Choroid plexus epithelial cell (primary cell): ENCODE measurements at regions not wholly inside any gene's neighbourhood (a gene's known extent, or its start where the extent isn't known, plus 50 kb on each side); places are given as distances from the start of the nearest gene placed in this dataset.

ENCODE experiments used
- DNase-seq: peaks from one replicate; pipeline ENCODE4 v3.0.0-alpha.2; 2010; ENCODE audit warnings: low read depth
- H3K4me3 ChIP-seq: 2 replicates; pipeline ENCODE4 v1.5.1; 2011; ENCODE audit warnings: low read depth, mild to moderate bottlenecking, control low read depth, low read length, moderate library complexity
- TF ChIP-seq, protein P1 (sequence below): conservative IDR thresholded peaks from 2 replicates; pipeline ENCODE4 v1.5.1; 2011; ENCODE audit warnings: low read depth, mild to moderate bottlenecking, control low read depth, inconsistent platforms, low read length, moderate library complexity

DNA sequence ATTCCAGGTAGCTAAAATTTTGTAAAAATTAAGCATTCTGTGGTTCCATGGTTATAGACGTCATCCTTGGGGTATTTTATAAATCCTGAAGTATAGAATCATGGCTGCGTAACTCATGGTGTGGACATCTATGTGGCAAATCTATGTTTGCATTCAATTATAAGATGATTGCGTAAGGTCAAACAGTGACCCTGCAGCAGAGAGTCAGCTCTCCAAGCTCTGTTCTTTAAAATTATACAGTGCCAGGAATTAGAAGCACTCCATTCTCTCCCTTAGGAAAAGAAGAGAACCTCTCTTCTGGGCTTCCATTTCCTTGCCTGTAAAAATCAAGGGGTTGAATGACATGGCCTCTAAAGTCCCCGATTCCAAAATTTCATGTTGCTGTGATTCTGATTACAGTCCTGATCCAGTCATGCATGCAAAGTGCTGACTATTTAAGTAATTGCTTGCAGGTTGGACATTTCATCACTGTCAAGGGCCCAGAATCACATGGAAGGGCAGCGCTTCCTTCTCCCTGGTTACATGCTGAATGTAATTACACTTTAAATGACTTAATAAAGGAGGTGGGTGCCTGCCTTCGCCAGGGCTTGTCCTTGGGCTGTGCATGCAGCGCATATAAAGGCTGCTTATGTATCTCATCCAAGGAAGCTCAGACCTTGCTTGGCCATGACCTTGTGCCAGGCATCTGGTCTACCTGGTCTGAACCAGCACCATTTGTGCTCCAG is 550.7 kb downstream of the TYW1 start:
- TF ChIP-seq, protein P1, sequence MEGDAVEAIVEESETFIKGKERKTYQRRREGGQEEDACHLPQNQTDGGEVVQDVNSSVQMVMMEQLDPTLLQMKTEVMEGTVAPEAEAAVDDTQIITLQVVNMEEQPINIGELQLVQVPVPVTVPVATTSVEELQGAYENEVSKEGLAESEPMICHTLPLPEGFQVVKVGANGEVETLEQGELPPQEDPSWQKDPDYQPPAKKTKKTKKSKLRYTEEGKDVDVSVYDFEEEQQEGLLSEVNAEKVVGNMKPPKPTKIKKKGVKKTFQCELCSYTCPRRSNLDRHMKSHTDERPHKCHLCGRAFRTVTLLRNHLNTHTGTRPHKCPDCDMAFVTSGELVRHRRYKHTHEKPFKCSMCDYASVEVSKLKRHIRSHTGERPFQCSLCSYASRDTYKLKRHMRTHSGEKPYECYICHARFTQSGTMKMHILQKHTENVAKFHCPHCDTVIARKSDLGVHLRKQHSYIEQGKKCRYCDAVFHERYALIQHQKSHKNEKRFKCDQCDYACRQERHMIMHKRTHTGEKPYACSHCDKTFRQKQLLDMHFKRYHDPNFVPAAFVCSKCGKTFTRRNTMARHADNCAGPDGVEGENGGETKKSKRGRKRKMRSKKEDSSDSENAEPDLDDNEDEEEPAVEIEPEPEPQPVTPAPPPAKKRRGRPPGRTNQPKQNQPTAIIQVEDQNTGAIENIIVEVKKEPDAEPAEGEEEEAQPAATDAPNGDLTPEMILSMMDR = no peak
- H3K4me3 ChIP-seq = no peak overlapping the region
- no peak for DNase-seq

DNA sequence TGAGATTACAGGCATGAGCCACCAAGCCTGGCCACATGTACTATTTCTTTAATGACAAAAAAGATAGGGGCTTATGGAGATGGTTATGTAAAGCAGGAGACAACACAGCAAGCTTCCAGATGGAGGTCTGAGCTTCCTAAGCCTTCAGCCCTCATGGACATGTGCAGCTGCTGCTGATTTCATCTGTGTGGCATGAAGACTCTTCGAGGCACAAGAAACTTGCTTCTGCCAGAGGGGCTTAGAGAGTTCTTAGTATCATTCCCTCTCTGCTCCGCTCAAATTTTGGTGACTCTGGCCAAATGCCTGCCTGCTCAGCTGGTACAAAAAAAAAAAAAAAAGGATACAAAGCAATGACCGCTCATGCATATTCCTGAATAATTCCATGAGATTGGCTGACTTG is 552.5 kb downstream of the TYW1 start:
- no peak for DNase-seq
- TF ChIP-seq, protein P1 = no peak
- no peak overlapping the region for H3K4me3 ChIP-seq

DNA sequence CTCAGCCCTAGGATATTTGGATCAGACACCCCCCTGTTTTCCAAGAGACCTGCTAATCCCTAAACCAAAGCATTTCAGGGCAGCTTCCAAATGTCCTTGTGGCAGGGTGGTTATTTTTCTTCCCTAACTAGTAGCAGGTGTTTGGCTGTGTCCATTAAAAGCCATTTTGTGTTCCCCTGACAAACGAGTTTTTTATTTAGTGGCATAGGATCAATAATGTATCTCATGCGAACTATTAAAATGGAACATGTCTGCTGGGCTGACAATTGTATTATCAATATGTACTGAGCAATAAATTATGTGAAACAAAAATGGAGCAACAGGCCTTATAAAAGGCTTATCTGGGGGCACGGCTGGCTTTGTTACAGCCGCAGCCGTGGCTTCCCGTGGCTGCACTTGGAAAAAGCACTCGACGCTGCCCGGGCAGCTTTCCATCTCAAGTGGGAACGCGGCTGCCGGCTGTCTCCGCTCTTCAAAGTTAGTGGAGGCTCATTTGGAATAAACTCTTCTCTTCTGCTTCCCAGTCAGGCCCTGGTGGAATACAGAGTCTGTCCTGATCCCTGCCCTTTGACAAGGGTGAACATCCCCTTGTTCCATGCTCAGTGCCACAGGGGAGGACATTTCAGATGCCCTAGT is 554.3 kb downstream of the TYW1 start:
- no peak overlapping the region for H3K4me3 ChIP-seq
- TF ChIP-seq, protein P1 = no peak
- DNase-seq = no peak

DNA sequence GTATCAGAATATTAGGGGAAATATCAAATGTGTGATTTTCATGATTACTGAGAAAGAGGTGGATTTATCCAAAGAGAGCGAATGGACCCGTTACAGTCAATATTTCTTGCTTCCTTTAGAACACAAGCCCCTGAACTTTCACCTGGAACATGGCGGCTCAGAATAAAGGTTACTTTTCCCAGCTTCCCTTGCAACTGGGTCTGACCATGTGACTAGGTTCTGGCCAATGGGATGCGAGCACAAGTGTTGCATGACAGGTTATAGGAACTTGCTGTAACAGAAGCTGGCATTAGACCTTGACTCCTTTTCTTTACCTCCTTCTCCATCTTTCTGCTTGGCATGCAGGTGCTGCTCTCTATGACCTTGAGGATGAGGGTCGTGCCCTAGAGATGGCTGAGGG is 556.1 kb downstream of the TYW1 start:
- TF ChIP-seq, protein P1 = no peak
- no peak overlapping the region for H3K4me3 ChIP-seq
- DNase-seq = no peak

DNA sequence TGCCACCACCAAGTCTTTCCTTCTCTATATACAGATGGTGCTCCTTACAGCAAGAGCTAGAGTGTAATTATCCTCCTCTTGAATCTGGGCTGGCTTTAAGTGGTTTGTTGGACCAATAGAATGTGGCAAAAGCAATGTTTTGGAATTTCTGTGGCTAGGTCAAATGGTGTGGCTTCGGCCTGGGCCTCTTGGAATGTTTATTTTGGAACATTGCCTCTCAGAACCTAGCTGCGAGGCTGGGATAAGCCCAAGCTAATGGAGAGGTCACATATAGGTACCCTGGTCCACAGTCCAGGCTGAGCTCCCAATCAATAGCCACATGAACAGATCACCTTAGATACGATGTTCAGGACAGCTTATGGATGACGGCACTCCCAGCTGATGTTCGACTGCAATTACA is 556.7 kb downstream of the TYW1 start:
- TF ChIP-seq, protein P1 = no peak
- no peak for DNase-seq
- H3K4me3 ChIP-seq = no peak overlapping the region

DNA sequence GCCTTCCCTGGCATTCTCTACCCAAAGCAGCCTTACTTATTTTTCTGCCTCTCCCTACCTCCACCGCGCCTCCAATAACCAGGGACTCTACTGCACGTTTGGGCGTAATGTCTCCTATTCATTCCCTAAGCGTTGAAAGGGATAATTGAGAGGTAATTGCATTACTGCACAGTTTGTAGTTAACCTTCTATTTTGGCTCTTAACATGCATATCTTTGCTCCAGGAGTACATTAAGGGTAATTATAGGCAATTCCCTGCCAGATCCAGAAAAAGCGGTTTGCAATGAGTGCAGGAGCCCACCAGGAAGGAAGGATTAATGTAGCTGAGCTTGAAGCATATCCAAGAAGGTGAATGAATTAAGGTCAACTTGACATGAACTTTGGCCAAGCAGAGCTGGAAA is 558.4 kb downstream of the TYW1 start:
- no peak overlapping the region for H3K4me3 ChIP-seq
- DNase-seq = no peak
- TF ChIP-seq, protein P1 = no peak

DNA sequence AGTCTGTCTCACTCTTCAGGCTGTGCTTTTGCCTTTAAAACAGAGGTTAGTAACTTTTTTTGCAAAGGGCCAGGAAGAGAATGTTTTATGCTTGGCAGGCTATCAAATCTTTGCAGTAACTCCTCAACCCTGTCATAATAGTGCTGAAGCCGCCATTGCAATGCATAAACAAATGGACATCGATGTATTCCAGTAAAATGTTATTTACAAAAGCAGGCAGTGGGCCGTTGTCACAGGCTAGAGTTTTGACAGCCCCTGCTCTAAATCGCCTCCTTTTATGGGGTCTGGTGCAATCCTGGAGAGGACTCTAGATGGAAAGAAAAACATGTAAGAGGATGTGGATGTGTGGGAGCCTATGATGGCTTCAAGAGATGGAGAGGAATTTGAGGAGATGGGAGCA is 568.3 kb downstream of the TYW1 start:
- TF ChIP-seq, protein P1 = no peak
- DNase-seq = no peak
- H3K4me3 ChIP-seq = no peak overlapping the region
